ENCODE measurements at regions not wholly inside any gene's neighbourhood (a gene's known extent, or its start where the extent isn't known, plus 50 kb on each side); places are given as distances from the start of the nearest gene placed in this dataset.

- TF ChIP-seq CTCF (IDR thresholded peaks at IDR 0.05), result no peak
- TF ChIP-seq POLR2A (IDR thresholded peaks at IDR 0.05), result no peak
Observed at GRCh38 chr9:134226221-134226930, 62.0 kb upstream of the RNU6ATAC start.

Data from thyroid gland (tissue), 4 donors.